ENCODE measurements at regions not wholly inside any gene's neighbourhood (a gene's known extent, or its start where the extent isn't known, plus 50 kb on each side); places are given as distances from the start of the nearest gene placed in this dataset.
"Not testable (repeated sequence)": the region's sequence is repeated elsewhere in the genome, so short reads cannot be mapped to it uniquely, and the experiment has no call there.

DNA sequence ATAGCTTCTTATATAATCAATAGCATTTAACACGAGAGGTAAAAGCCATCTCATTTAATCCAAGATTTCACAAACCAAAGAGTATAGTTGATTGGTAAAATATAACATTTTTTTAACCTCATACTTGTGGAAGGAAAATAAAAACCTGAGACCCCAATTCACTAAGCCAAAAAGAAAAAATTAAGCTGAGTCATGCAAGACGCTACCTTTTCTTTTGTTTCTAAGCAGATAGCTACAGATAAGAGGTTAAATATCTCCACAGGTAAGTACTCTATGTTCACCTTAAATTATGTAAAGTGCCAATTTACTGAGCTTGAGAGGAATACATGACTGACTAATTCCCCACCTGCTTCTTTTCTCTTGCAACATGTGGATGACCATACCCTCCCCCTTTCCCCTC, 656.4 kb downstream of the MECOM start:
- H3K27ac ChIP-seq = no peak overlapping the region
- no peak for TF ChIP-seq ZFX (IDR thresholded peaks at IDR 0.05)
- TF ChIP-seq, protein P1, sequence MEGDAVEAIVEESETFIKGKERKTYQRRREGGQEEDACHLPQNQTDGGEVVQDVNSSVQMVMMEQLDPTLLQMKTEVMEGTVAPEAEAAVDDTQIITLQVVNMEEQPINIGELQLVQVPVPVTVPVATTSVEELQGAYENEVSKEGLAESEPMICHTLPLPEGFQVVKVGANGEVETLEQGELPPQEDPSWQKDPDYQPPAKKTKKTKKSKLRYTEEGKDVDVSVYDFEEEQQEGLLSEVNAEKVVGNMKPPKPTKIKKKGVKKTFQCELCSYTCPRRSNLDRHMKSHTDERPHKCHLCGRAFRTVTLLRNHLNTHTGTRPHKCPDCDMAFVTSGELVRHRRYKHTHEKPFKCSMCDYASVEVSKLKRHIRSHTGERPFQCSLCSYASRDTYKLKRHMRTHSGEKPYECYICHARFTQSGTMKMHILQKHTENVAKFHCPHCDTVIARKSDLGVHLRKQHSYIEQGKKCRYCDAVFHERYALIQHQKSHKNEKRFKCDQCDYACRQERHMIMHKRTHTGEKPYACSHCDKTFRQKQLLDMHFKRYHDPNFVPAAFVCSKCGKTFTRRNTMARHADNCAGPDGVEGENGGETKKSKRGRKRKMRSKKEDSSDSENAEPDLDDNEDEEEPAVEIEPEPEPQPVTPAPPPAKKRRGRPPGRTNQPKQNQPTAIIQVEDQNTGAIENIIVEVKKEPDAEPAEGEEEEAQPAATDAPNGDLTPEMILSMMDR (conservative IDR thresholded peaks at IDR 0.05) = no peak

DNA sequence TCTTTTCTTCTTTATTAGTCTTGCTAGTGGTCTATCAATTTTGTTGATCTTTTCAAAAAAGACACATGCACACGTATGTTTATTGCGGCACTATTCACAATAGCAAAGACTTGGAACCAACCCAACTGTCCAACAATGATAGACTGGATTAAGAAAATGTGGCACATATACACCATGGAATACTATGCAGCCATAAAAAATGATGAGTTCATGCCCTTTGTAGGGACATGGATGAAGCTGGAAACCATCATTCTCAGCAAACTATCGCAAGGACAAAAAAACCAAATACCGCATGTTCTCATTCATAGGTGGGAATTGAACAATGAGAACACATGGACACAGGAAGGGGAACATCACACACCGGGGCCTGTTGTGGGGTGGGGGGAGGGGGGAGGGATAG, 657.1 kb downstream of the MECOM start:
- not testable (repeated sequence) for H3K27ac ChIP-seq

DNA sequence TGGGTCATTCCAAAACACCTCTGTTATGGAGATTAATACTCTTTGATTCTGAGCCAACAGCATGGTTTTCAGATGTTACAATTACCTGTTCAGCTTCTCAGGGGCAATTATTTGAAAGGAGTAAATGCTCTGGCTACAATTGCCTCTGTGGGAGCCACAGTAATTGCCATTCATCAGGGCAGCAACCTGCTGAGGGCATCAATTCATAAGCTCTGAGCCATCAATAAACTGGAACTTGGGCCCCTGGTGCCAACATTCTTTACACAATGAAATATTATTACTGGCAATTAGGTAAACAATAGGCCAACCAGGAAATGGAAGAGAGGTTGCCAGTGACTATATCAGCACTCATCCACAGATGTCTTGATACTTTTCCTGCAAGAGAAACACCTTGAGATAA, 660.8 kb downstream of the MECOM start:
- no peak overlapping the region for H3K27ac ChIP-seq
- TF ChIP-seq, protein P1 (conservative IDR thresholded peaks at IDR 0.05) = no peak
- TF ChIP-seq ZFX (IDR thresholded peaks at IDR 0.05) = no peak

DNA sequence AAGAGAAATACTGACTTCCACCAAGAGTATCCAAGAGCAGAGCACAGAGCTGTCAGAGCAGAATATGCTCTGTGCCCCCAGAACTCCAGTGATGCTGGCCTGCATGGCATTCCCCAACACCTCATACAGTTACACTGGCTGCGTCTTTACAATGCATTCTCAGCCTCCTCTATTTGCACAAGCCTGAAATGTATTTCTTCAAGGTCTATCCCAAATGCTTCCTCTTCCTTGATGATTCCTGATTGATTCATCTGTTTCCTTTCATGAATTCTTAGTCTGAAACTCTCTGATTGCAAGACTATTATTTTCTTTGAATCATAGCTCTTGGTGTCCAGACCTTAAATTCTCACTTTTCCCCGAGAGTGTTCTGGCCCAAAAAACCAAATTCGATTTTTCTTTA, 664.7 kb downstream of the MECOM start:
- no peak overlapping the region for H3K27ac ChIP-seq
- no peak for TF ChIP-seq ZFX (IDR thresholded peaks at IDR 0.05)
- TF ChIP-seq, protein P1 (conservative IDR thresholded peaks at IDR 0.05) = no peak

DNA sequence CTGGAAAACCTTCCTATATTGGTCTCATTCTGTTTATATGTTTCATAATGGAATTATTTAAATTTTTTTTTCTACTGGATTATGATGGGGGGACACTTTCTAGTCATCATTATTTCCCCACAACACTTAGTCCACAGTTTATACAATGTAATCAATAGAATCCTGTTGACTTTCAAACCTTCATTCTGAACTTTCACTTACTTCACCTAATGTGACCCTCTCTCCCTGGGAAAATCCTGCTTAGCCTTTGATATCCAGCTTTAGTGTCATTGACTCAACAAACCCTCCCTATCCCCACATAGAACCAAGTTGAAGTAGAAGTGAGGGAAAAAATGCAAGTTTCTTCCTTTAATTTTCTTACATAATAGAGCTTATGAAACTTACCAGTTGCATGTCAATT, 666.0 kb downstream of the MECOM start:
- TF ChIP-seq ZFX (IDR thresholded peaks at IDR 0.05) = no peak
- TF ChIP-seq, protein P1 (conservative IDR thresholded peaks at IDR 0.05) = no peak

DNA sequence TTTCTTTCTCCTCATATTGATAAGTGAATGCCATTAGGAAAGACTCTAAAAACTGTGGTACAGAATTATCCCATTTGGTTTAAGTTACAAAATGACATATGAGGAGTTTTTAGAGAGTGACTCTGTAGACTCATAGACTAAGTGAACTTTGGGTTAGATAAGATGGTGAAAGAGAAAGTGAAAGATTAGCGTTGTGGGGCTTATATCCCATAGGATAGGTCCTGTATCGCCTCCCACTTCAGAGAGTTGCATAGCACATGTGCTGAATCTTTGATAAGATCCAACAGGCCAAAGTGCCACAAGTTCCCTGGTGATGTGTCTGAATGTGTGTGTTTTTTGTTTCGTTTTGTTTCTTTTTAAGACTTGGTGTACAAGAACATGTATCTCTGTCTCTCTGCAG, 666.9 kb downstream of the MECOM start:
- TF ChIP-seq, protein P1 (conservative IDR thresholded peaks at IDR 0.05) = no peak
- no peak for TF ChIP-seq ZFX (IDR thresholded peaks at IDR 0.05)
- no peak overlapping the region for H3K27ac ChIP-seq

More for the DNA sequence above, 666.0 kb downstream of the MECOM start:
- H3K27ac ChIP-seq = no peak overlapping the region

DNA sequence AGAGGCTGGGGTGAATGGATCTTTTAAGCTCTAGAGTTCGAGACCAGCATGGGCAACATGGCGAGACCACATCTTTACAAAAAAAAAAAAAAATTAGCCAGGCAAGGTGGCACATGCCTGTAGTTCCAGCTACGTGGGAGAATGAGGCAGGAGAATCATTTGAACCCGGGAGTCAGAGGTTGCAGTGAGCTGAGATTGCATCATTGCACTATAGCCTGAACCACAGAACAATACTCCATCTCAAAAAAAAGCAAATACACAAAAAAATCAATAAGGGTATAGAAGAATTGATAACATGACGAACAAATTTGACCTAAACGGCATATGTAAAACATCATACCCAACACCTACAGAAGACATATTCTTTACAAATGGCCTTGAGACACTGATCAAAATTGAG, 668.4 kb downstream of the MECOM start:
- TF ChIP-seq, protein P1 (conservative IDR thresholded peaks at IDR 0.05) = no peak
- no peak for TF ChIP-seq ZFX (IDR thresholded peaks at IDR 0.05)
- no peak overlapping the region for H3K27ac ChIP-seq

DNA sequence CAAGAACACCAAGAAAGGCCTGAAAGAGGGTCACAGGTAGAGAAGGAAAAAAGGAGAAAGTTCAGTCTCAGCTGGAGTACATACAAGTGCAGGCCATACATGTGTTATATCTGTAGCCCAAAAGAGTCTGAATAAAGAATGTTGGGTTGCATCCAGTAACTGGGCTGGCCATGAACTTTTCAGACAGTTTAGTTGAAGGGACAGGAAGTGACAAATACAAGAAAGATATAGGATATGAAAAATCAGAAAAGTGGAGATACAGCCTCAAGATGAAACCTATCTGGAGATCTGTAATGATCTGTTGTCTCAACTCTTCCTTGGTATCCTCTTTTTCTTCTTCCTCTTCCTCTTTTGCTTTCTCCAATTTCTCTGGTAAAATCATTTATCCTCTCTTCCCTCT, 671.7 kb downstream of the MECOM start:
- no peak overlapping the region for H3K27ac ChIP-seq
- TF ChIP-seq, protein P1 (conservative IDR thresholded peaks at IDR 0.05) = no peak
- TF ChIP-seq ZFX (IDR thresholded peaks at IDR 0.05) = no peak
